ENCODE measurements at regions not wholly inside any gene's neighbourhood (a gene's known extent, or its start where the extent isn't known, plus 50 kb on each side); places are given as distances from the start of the nearest gene placed in this dataset.

GRCh38 chr12:88401155-88401554, 179.1 kb downstream of the KITLG start:
- H3K79me2 ChIP-seq (ENCODE audit: control insufficient read depth, insufficient read depth, low read length): no peaks in the 10 kb centered on the region
- intact Hi-C loops (cut with micrococcal nuclease; ENCODE audit: unreplicated experiment): no loop called here
- RAD21 ChIA-PET (ENCODE audit: unreplicated experiment): interaction anchor here (0.8 to 1.2 kb wide), 2 partner anchors 15 to 92 kb away, joined by 3 read pairs; no protein-coding TSS in a partner anchor
- no peak overlapping the region for H3K27ac ChIP-seq (ENCODE audit: control insufficient read depth, insufficient read depth)
- no peak overlapping the region for H3K4me3 ChIP-seq
- FAIRE-seq: no peak
- CTCF ChIA-PET: interaction anchor here (1.2 to 2.8 kb wide), 3 partner anchors 10 to 16 kb away, joined by 3 to 8 read pairs (median 3); no protein-coding TSS in a partner anchor
- 0% methylated on average over 2 of the region's 2 CpGs for WGBS (ENCODE audit: insufficient coverage, insufficient replicate concordance, low lambda C conversion rate, missing lambda C conversion rate)
- peak; percentile 44 for ATAC-seq
- H3K27me3 ChIP-seq (replicated peaks in 1 of 2; ENCODE audit: control insufficient read depth in 2 of 2, insufficient read depth in 2 of 2, low read length in 1 of 2): no peaks in the 10 kb centered on the region
- in situ Hi-C loops (cut with MboI): no loop called here
- H3K4me1 ChIP-seq (ENCODE audit: control insufficient read depth, insufficient read depth, low read length): no peaks in the 10 kb centered on the region
- H2AFZ ChIP-seq (ENCODE audit: control insufficient read depth, low read depth, low read length): peak overlapping the region; percentile 13; the same call in 1 of the 2 replicates
- H3K9ac ChIP-seq (ENCODE audit: control insufficient read depth, insufficient read depth, low read length): no peak overlapping the region
- DNase-seq (ENCODE audit: low read depth, low spot score): no peak
- H3K36me3 ChIP-seq (ENCODE audit: control insufficient read depth in 2 of 2, insufficient read depth in 2 of 2, low read length in 1 of 2): no peaks in the 10 kb centered on the region
- no peaks in the 10 kb centered on the region for H3K9me3 ChIP-seq (replicated peaks; ENCODE audit: control insufficient read depth, insufficient read depth, low read length)
- no TSS peak for BruUV-seq (replicated peaks)
- SMC1A ChIA-PET (ENCODE audit: uncharacterized antibody, unreplicated experiment): interaction anchor here (1.0 to 1.6 kb wide), 4 partner anchors 8 to 25 kb away, joined by 3 to 6 read pairs (median 4); no protein-coding TSS in a partner anchor
- POLR2A ChIA-PET: no interaction called here
- H4K20me1 ChIP-seq (ENCODE audit: control insufficient read depth, insufficient read depth): no peaks in the 10 kb centered on the region
- no peak overlapping the region; the same call in 1 of the 2 replicates for H3K4me2 ChIP-seq (ENCODE audit: control insufficient read depth, insufficient read depth)
- TF ChIP-seq NBN (IDR thresholded peaks at IDR 0.05) (no peak), IKZF2 (IDR thresholded peaks at IDR 0.05) (no peak), IKZF1 (conservative IDR thresholded peaks at IDR 0.05) (no peak), ELK1 (IDR thresholded peaks at IDR 0.05; ENCODE audit: low read depth, low read length) (no peak), IRF4 (IDR thresholded peaks at IDR 0.05; ENCODE audit: low read depth, low read length) (no peak), EP300 (IDR thresholded peaks at IDR 0.05; ENCODE audit: borderline replicate concordance in 1 of 2, control insufficient read depth in 1 of 2, low read depth in 2 of 2, low read length in 2 of 2) (no peak), YY1 (IDR thresholded peaks at IDR 0.05; ENCODE audit: low read depth, low read length) (no peak)

- Histone ChIP-seq H3K27ac (ENCODE audit: control insufficient read depth, insufficient read depth) (no peak overlapping the region), H3K4me1 (ENCODE audit: control insufficient read depth, insufficient read depth, low read length) (no peaks in the 10 kb centered on the region), H3K36me3 (ENCODE audit: control insufficient read depth in 2 of 2, insufficient read depth in 2 of 2, low read length in 1 of 2) (no peaks in the 10 kb centered on the region), H3K27me3 (replicated peaks in 1 of 2; ENCODE audit: control insufficient read depth in 2 of 2, insufficient read depth in 2 of 2, low read length in 1 of 2) (no peaks in the 10 kb centered on the region), H3K9me3 (replicated peaks; ENCODE audit: control insufficient read depth, insufficient read depth, low read length) (no peaks in the 10 kb centered on the region), H3K4me2 (ENCODE audit: control insufficient read depth, insufficient read depth) (no peak overlapping the region), H4K20me1 (ENCODE audit: control insufficient read depth, insufficient read depth) (no peaks in the 10 kb centered on the region), H3K9ac (ENCODE audit: control insufficient read depth, insufficient read depth, low read length) (no peak overlapping the region), H3K79me2 (ENCODE audit: control insufficient read depth, insufficient read depth, low read length) (no peaks in the 10 kb centered on the region), H2AFZ (ENCODE audit: control insufficient read depth, low read depth, low read length) (no peak overlapping the region), H3K4me3 (no peak overlapping the region)
- ATAC-seq (no peak), DNase-seq (ENCODE audit: low read depth, low spot score) (no peak), FAIRE-seq (no peak)
- in situ Hi-C loops (cut with MboI): no loop called here
- POLR2A ChIA-PET: no interaction called here
- RAD21 ChIA-PET (ENCODE audit: unreplicated experiment): no interaction called here
- CTCF ChIA-PET: interaction anchor here (1.5 kb wide), 1 partner anchor 169 kb away, joined by 4 read pairs; no protein-coding TSS in a partner anchor
- intact Hi-C loops (cut with micrococcal nuclease; ENCODE audit: unreplicated experiment): no loop called here
- BruUV-seq (replicated peaks): no TSS peak
- SMC1A ChIA-PET (ENCODE audit: uncharacterized antibody, unreplicated experiment): interaction anchor here (1.2 to 1.6 kb wide), 2 partner anchors 20 to 101 kb away, joined by 3 to 4 read pairs; no protein-coding TSS in a partner anchor
- WGBS (ENCODE audit: insufficient coverage, insufficient replicate concordance, low lambda C conversion rate, missing lambda C conversion rate): 47% methylated on average over 5 of the region's 5 CpGs
- no peak for TF ChIP-seq SIX5 (IDR thresholded peaks at IDR 0.05; ENCODE audit: low read depth, low read length, severe bottlenecking)
- no peak for TF ChIP-seq YY1 (IDR thresholded peaks at IDR 0.05; ENCODE audit: low read depth, low read length)
- TF ChIP-seq ZNF592 (IDR thresholded peaks at IDR 0.05): no peak
- no peak for TF ChIP-seq EED (IDR thresholded peaks at IDR 0.05; ENCODE audit: low read depth)
- no peak for TF ChIP-seq NRF1 (conservative IDR thresholded peaks at IDR 0.05; ENCODE audit: low read depth, low read length)
- no peak for TF ChIP-seq ZNF217 (IDR thresholded peaks at IDR 0.05)
- no peak for TF ChIP-seq KLF5 (IDR thresholded peaks at IDR 0.05; ENCODE audit: partially characterized antibody)
- TF ChIP-seq CBX3 (IDR thresholded peaks at IDR 0.05; ENCODE audit: borderline replicate concordance, low read depth): no peak
These were observed 173.4 kb downstream of the KITLG start for GRCh38 chr12:88406905-88407304.
